PC-9 (cell line): ENCODE measurements at regions not wholly inside any gene's neighbourhood (a gene's known extent, or its start where the extent isn't known, plus 50 kb on each side); places are given as distances from the start of the nearest gene placed in this dataset.

ENCODE experiments used
- EZH2 ChIP-seq: fragments of 200-600 bp; sonication (generic); IDR thresholded peaks from 2 replicates; pipeline ENCODE4 v1.8.0; 2017; ENCODE audit warnings: antibody characterized with exemption, low read depth
- TF ChIP-seq, protein P1 (sequence below): fragments of 200-600 bp; sonication (generic); conservative IDR thresholded peaks from 2 replicates; pipeline ENCODE4 v1.6.1; 2017; ENCODE audit warnings: mixed run types, antibody characterized with exemption, mild to moderate bottlenecking, moderate library complexity

DNA sequence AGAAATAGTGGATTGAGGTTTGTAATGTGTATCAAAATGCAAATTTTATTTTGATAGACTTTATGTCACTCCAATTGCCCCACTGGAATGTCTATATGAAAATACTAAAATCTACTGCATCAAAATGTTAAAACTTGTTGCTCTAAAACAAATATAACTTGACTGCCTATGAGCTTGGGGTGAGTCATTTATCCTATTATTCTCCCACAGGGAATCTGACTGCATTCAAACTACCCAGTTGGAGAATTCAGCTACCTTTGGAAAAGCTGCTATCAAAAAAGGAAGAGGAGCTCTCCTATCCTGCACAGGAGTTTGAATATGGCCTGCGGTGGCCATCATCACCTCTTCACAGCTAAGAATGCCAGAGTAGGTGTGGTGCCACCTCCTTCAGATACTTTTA, 173.1 kb downstream of the KLHL28 start:
- TF ChIP-seq, protein P1, sequence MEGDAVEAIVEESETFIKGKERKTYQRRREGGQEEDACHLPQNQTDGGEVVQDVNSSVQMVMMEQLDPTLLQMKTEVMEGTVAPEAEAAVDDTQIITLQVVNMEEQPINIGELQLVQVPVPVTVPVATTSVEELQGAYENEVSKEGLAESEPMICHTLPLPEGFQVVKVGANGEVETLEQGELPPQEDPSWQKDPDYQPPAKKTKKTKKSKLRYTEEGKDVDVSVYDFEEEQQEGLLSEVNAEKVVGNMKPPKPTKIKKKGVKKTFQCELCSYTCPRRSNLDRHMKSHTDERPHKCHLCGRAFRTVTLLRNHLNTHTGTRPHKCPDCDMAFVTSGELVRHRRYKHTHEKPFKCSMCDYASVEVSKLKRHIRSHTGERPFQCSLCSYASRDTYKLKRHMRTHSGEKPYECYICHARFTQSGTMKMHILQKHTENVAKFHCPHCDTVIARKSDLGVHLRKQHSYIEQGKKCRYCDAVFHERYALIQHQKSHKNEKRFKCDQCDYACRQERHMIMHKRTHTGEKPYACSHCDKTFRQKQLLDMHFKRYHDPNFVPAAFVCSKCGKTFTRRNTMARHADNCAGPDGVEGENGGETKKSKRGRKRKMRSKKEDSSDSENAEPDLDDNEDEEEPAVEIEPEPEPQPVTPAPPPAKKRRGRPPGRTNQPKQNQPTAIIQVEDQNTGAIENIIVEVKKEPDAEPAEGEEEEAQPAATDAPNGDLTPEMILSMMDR, result no peak
- TF ChIP-seq EZH2, result no peak
